HepG2 (cell line): ENCODE measurements at regions not wholly inside any gene's neighbourhood (a gene's known extent, or its start where the extent isn't known, plus 50 kb on each side); places are given as distances from the start of the nearest gene placed in this dataset.

Experiments
- FOXO4 ChIP-seq: sonication (generic); formaldehyde crosslinking; conservative IDR thresholded peaks from 2 replicates; pipeline ENCODE4 v1.8.1; 2023; ENCODE audit warnings: missing genetic modification reagents
- HOXA5 ChIP-seq: sonication (generic); formaldehyde crosslinking; IDR thresholded peaks from 2 replicates; pipeline ENCODE4 v1.4.0; 2020; ENCODE audit warnings: missing genetic modification reagents
- MNT ChIP-seq: fragments of 450-650 bp; IDR thresholded peaks from 2 replicates; pipeline ENCODE4 v1.6.1; 2016
- NFATC3 ChIP-seq: sonication (generic); formaldehyde crosslinking; IDR thresholded peaks from 2 replicates; pipeline ENCODE4 v1.5.1; 2020; ENCODE audit warnings: mild to moderate bottlenecking, missing genetic modification reagents
- NFYB ChIP-seq: sonication (generic); formaldehyde crosslinking; IDR thresholded peaks from 2 replicates; pipeline ENCODE4 v1.4.0; 2020; ENCODE audit warnings: missing genetic modification reagents
- NR2F2 ChIP-seq: IDR thresholded peaks from 2 replicates; pipeline ENCODE4 v1.6.1; 2012; ENCODE audit warnings: low read depth, inconsistent platforms, borderline replicate concordance
- RBM22 ChIP-seq: fragments of 200-400 bp; formaldehyde crosslinking; optimal IDR thresholded peaks from 2 replicates; pipeline ENCODE3; 2017; ENCODE audit warnings: mild to moderate bottlenecking, low read length, moderate library complexity
- STAG1 ChIP-seq: sonication (generic); formaldehyde crosslinking; IDR thresholded peaks from 2 replicates; pipeline ENCODE4 v1.4.0; 2020; ENCODE audit warnings: missing genetic modification reagents
- ZFP90 ChIP-seq: sonication (generic); formaldehyde crosslinking; IDR thresholded peaks from 2 replicates; pipeline ENCODE4 v1.8.0; 2022; ENCODE audit warnings: missing genetic modification reagents, mild to moderate bottlenecking, inconsistent platforms, borderline replicate concordance
- ZNF687 ChIP-seq: sonication (generic); formaldehyde crosslinking; IDR thresholded peaks from 2 replicates; pipeline ENCODE4 v1.5.1; 2020; ENCODE audit warnings: mild to moderate bottlenecking, missing genetic modification reagents, moderate library complexity

DNA sequence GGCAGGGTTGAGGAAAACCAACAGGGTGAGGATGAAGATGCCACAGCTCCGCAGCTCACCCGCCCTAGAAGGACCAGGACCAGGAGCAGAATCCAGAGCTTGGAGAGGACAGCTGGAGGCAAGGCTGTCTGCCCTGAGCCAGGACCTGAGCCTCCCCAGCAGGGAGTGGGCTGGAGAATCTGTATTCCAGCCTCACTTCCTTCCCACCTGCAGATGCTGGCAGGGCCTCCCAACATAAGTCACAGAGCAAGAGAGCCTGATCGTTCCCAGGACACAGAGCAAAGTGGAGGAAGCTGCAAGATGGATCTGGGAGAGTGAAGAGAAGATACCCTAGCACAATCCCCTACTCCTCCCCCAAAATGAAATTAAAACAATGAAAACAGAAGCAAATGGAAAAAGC, 61.7 kb upstream of the WASF3 start (continued):
- no peak for TF ChIP-seq ZNF687 (CRISPR knock-in tag)
- TF ChIP-seq HOXA5 (CRISPR knock-in tag) = no peak
- TF ChIP-seq NR2F2 = no peak
- no peak for TF ChIP-seq NFYB (CRISPR knock-in tag)
- TF ChIP-seq FOXO4 (CRISPR knock-in tag) = no peak
- no peak for TF ChIP-seq STAG1 (CRISPR knock-in tag)
- no peak for TF ChIP-seq RBM22
- TF ChIP-seq MNT = no peak
- no peak for TF ChIP-seq ZFP90 (CRISPR knock-in tag)
- no peak for TF ChIP-seq NFATC3 (CRISPR knock-in tag)
